AG20443 (cell line): ENCODE measurements at regions not wholly inside any gene's neighbourhood (a gene's known extent, or its start where the extent isn't known, plus 50 kb on each side); places are given as distances from the start of the nearest gene placed in this dataset.

Experiments
- DNase-seq: peaks from one replicate; pipeline ENCODE4 v3.0.0; 2012; ENCODE audit warnings: low spot score, mixed read lengths

GRCh38 chr11:116532066-116532465 is 240.7 kb downstream of the BUD13 start:
- DNase-seq, result no peak

- DNase-seq, result no peak
These were observed 242.1 kb downstream of the BUD13 start for GRCh38 chr11:116530705-116531104.

- no peak for DNase-seq
These were observed 243.5 kb downstream of the BUD13 start for GRCh38 chr11:116529271-116529670.

- no peak for DNase-seq
These were observed 245.4 kb downstream of the BUD13 start for GRCh38 chr11:116527180-116527991.

- no peak for DNase-seq
These were observed 246.8 kb downstream of the BUD13 start for GRCh38 chr11:116525961-116526495.

GRCh38 chr11:116519499-116519898 is 253.3 kb downstream of the BUD13 start:
- DNase-seq, result no peak

- no peak for DNase-seq
These were observed 254.6 kb downstream of the BUD13 start for GRCh38 chr11:116518141-116518540.

- DNase-seq, result no peak
These were observed 255.2 kb downstream of the BUD13 start for GRCh38 chr11:116517584-116517983.

GRCh38 chr11:116517077-116517476 is 255.7 kb downstream of the BUD13 start:
- DNase-seq, result no peak

GRCh38 chr11:116515664-116516184 is 257.1 kb downstream of the BUD13 start:
- DNase-seq, result no peak

- DNase-seq, result peak; percentile 35
These were observed 258.9 kb downstream of the BUD13 start for GRCh38 chr11:116513894-116514293.

GRCh38 chr11:116513278-116513823 is 259.4 kb downstream of the BUD13 start:
- DNase-seq, result no peak

- no peak for DNase-seq
These were observed 259.9 kb downstream of the BUD13 start for GRCh38 chr11:116512841-116513240.

- no peak for DNase-seq
These were observed 261.1 kb downstream of the BUD13 start for GRCh38 chr11:116511684-116512083.

GRCh38 chr11:116510886-116511650 is 261.7 kb downstream of the BUD13 start:
- DNase-seq, result no peak

GRCh38 chr11:116510166-116510565 is 262.6 kb downstream of the BUD13 start:
- no peak for DNase-seq

GRCh38 chr11:116509551-116509950 is 263.2 kb downstream of the BUD13 start:
- no peak for DNase-seq

GRCh38 chr11:116507849-116508695 is 264.7 kb downstream of the BUD13 start:
- DNase-seq, result no peak

- no peak for DNase-seq
These were observed 265.8 kb downstream of the BUD13 start for GRCh38 chr11:116507016-116507415.

- DNase-seq, result no peak
These were observed 266.4 kb downstream of the BUD13 start for GRCh38 chr11:116506263-116506825.
